HCT116 (cell line): ENCODE measurements at regions not wholly inside any gene's neighbourhood (a gene's known extent, or its start where the extent isn't known, plus 50 kb on each side); places are given as distances from the start of the nearest gene placed in this dataset.

ENCODE experiments used
- ATAC-seq: fragments of 200-7000 bp; cut with Tn5 transposase; 2 replicates; pipeline ENCODE4 v1.9.1; 2020; ENCODE audit warnings: mild to moderate bottlenecking, moderate library complexity
- BruUV-seq: library from RNA; stranded (reverse); fragments of 400-500 nt; replicated peaks from 2 replicates; lab custom pipeline; 2021; lab: Mats Ljungman, UMichigan
- CTCF ChIA-PET: fragments of 300-600 bp; sonication (Branson Sonifier 250); formaldehyde crosslinking; loops from one replicate; lab custom pipeline; 2021; ENCODE audit warnings: antibody characterized with exemption; lab: Charles Lee
- POLR2A ChIA-PET: fragments of 300-600, 350-600 bp; sonication (Branson Sonifier 250); formaldehyde crosslinking; loops from one replicate; lab custom pipeline; 2021; ENCODE audit warnings: antibody characterized with exemption; lab: Charles Lee
- RAD21 ChIA-PET, 2 experiments: fragments of 300-600 bp; sonication (Branson Sonifier 250); formaldehyde crosslinking; loops; one replicate each; lab custom pipeline; 2023; ENCODE audit warnings: low total read pairs in 2 of 2; ENCODE audit not compliant: uncharacterized antibody in 2 of 2, unreplicated experiment in 2 of 2, low non-redundant PET in 1 of 2; lab: Charles Lee
- DNase-seq: peaks from one replicate; pipeline ENCODE4 v3.0.0-alpha.2; 2010; ENCODE audit warnings: low read depth, low spot score
- H2AFZ ChIP-seq: fragments of 200-600 bp; shearing (Covaris generic), sonication (generic); 2 replicates; pipeline ENCODE4 v1.6.1; 2017; ENCODE audit warnings: low read depth, mixed run types, mixed read lengths, antibody characterized with exemption, low read length; ENCODE audit not compliant: poor library complexity, severe bottlenecking
- H3K27ac ChIP-seq: 2 replicates; pipeline ENCODE4 v1.5.1; 2012; ENCODE audit warnings: low read depth, low read length
- H3K27me3 ChIP-seq: fragments of 200-600 bp; sonication (generic); 2 replicates; pipeline ENCODE4 v1.6.1; 2016; ENCODE audit warnings: mixed run types, low read length, mixed read lengths; ENCODE audit not compliant: insufficient read depth
- H3K36me3 ChIP-seq, 2 experiments: fragments of 200-500 bp in 1 of 2; fragments of 200-600 bp in 1 of 2; sonication (Bioruptor generic) in 1 of 2; sonication (generic) in 1 of 2; 2 replicates each; pipeline versions ENCODE4 v1.5.1 to v1.6.1; 2014 to 2016; ENCODE audit warnings: low read length in 2 of 2, inconsistent platforms in 1 of 2, mixed read lengths in 1 of 2, mixed run types in 1 of 2; ENCODE audit not compliant: insufficient read depth in 2 of 2, control insufficient read depth in 1 of 2
- H3K4me1 ChIP-seq, 2 experiments: fragments of 200-600 bp in 1 of 2; sonication (generic) in 1 of 2; 2 replicates each; pipeline versions ENCODE4 v1.5.1 to v1.6.1; 2012 to 2017; ENCODE audit warnings: low read length in 2 of 2, inconsistent platforms in 1 of 2, mild to moderate bottlenecking in 1 of 2, mixed read lengths in 1 of 2, mixed run types in 1 of 2, moderate library complexity in 1 of 2; ENCODE audit not compliant: insufficient read depth in 2 of 2, control insufficient read depth in 1 of 2
- H3K4me2 ChIP-seq: fragments of 200-600 bp; sonication (generic); 2 replicates; pipeline ENCODE4 v1.6.1; 2017; ENCODE audit warnings: mixed run types, low read length, mixed read lengths
- H3K4me3 ChIP-seq, 2 experiments: fragments of 200-600 bp in 1 of 2; sonication (generic) in 1 of 2; replicated peaks in 1 of 2; 2 replicates each; pipeline ENCODE4 v1.5.1; 2011 to 2016; ENCODE audit warnings: low read length in 2 of 2, control low read depth in 1 of 2, low read depth in 1 of 2, mild to moderate bottlenecking in 1 of 2, mixed read lengths in 1 of 2, mixed run types in 1 of 2
- H3K79me2 ChIP-seq: fragments of 200-600 bp; sonication (generic); 2 replicates; pipeline ENCODE4 v1.6.1; 2017; ENCODE audit warnings: mild to moderate bottlenecking, mixed run types, low read length, moderate library complexity, mixed read lengths; ENCODE audit not compliant: insufficient read depth
- H3K9ac ChIP-seq: fragments of 200-600 bp; sonication (generic); 2 replicates; pipeline ENCODE4 v1.6.1; 2016; ENCODE audit warnings: low read length, mixed read lengths
- H3K9me2 ChIP-seq: fragments of 200-600 bp; sonication (generic), shearing (Covaris generic); 2 replicates; pipeline ENCODE4 v1.6.1; 2017; ENCODE audit warnings: mixed run types, mild to moderate bottlenecking, moderate library complexity; ENCODE audit not compliant: insufficient read depth
- H3K9me3 ChIP-seq, 2 experiments: fragments of 200-500 bp in 1 of 2; fragments of 200-600 bp in 1 of 2; sonication (Bioruptor generic) in 1 of 2; sonication (generic) in 1 of 2; 2 replicates each; pipeline ENCODE4 v1.6.1; 2014 to 2017; ENCODE audit warnings: low read length in 2 of 2, mixed read lengths in 2 of 2, inconsistent platforms in 1 of 2, low read depth in 1 of 2, mild to moderate bottlenecking in 1 of 2, mixed run types in 1 of 2, moderate library complexity in 1 of 2; ENCODE audit not compliant: control insufficient read depth in 1 of 2, insufficient read depth in 1 of 2
- H4K20me1 ChIP-seq: fragments of 200-600 bp; sonication (generic), shearing (Covaris generic); 2 replicates; pipeline ENCODE4 v1.6.1; 2017; ENCODE audit warnings: mixed run types, mild to moderate bottlenecking, moderate library complexity; ENCODE audit not compliant: insufficient read depth
- ATF3 ChIP-seq: IDR thresholded peaks from 2 replicates; pipeline ENCODE4 v1.6.1; 2012
- CBX3 ChIP-seq: IDR thresholded peaks from 2 replicates; pipeline ENCODE4 v1.6.1; 2012; ENCODE audit warnings: low read depth
- CEBPB ChIP-seq: IDR thresholded peaks from 2 replicates; pipeline ENCODE4 v1.6.1; 2012; ENCODE audit warnings: low read depth
- CTCF ChIP-seq, 3 experiments: fragments of 200-600 bp in 1 of 3; sonication (generic) in 1 of 3; IDR thresholded peaks in 2 of 3; conservative IDR thresholded peaks in 1 of 3; 2 replicates each; pipeline ENCODE4 v1.5.1; 2012 to 2017; ENCODE audit warnings: low read depth in 2 of 3, low read length in 2 of 3, antibody characterized with exemption in 1 of 3, borderline replicate concordance in 1 of 3, control low read depth in 1 of 3, mild to moderate bottlenecking in 1 of 3, mixed read lengths in 1 of 3, mixed run types in 1 of 3, moderate library complexity in 1 of 3; ENCODE audit not compliant: insufficient read depth in 1 of 3
- EGR1 ChIP-seq: IDR thresholded peaks from 2 replicates; pipeline ENCODE4 v1.6.1; 2012; ENCODE audit warnings: low read depth
- ELF1 ChIP-seq: IDR thresholded peaks from 2 replicates; pipeline ENCODE4 v1.6.1; 2012; ENCODE audit warnings: low read depth, borderline replicate concordance
- MAX ChIP-seq: IDR thresholded peaks from 2 replicates; pipeline ENCODE4 v1.6.1; 2012
- POLR2AphosphoS5 ChIP-seq: IDR thresholded peaks from 2 replicates; pipeline ENCODE4 v1.6.1; 2011; ENCODE audit warnings: mild to moderate bottlenecking, low read depth, low read length, moderate library complexity
- RAD21 ChIP-seq: IDR thresholded peaks from 2 replicates; pipeline ENCODE4 v1.6.1; 2012; ENCODE audit warnings: low read depth, mild to moderate bottlenecking
- SIN3A ChIP-seq: IDR thresholded peaks from 2 replicates; pipeline ENCODE4 v1.6.1; 2012; ENCODE audit warnings: low read depth
- SRF ChIP-seq: IDR thresholded peaks from 2 replicates; pipeline ENCODE4 v1.6.1; 2012; ENCODE audit warnings: low read depth
- YY1 ChIP-seq: IDR thresholded peaks from 2 replicates; pipeline ENCODE4 v1.6.1; 2011; ENCODE audit warnings: low read length, low read depth, moderate library complexity, mild to moderate bottlenecking; ENCODE audit not compliant: insufficient replicate concordance; ENCODE audit errors: extremely low read depth
- ZBTB33 ChIP-seq: IDR thresholded peaks from 2 replicates; pipeline ENCODE4 v1.6.1; 2011; ENCODE audit warnings: mild to moderate bottlenecking, low read length, moderate library complexity; ENCODE audit not compliant: insufficient replicate concordance; ENCODE audit errors: extremely low read depth
- intact Hi-C: fragments of 100-400 bp; cut with micrococcal nuclease; formaldehyde crosslinking; loops from 2 replicates; pipeline ENCODE4 v1.10.0; 2022

GRCh38 chrX:3425031-3425430 lies 78.6 kb upstream of the MXRA5 start:
- Histone ChIP-seq H3K9me2 (no peaks in the 10 kb centered on the region), H2AFZ (no peak overlapping the region), H3K9ac (no peak overlapping the region), H3K4me3 (no peak overlapping the region), H4K20me1 (no peaks in the 10 kb centered on the region), H3K79me2 (no peaks in the 10 kb centered on the region), H3K36me3 (no peaks in the 10 kb centered on the region), H3K9me3 (no peaks in the 10 kb centered on the region), H3K27me3 (no peaks in the 10 kb centered on the region), H3K27ac (no peak overlapping the region), H3K4me2 (no peak overlapping the region), H3K4me1 (no peaks in the 10 kb centered on the region)
- TF ChIP-seq EGR1 (no peak), CTCF (IDR thresholded peaks at IDR 0.05 in 2 of 3, conservative IDR thresholded peaks at IDR 0.05 in 1 of 3; ENCODE audit: borderline replicate concordance in 1 of 3, insufficient read depth in 1 of 3, low read depth in 2 of 3, low read length in 2 of 3) (no peak), MAX (no peak), SRF (no peak), YY1 (no peak), RAD21 (no peak), POLR2AphosphoS5 (no peak), CBX3 (no peak), ZBTB33 (no peak), CEBPB (no peak), ATF3 (no peak), SIN3A (no peak), ELF1 (no peak)
- DNase-seq (no peak), ATAC-seq (no peak)
- BruUV-seq = no TSS peak
- ChIA-PET RAD21 (no interaction called here), POLR2A (no interaction called here), CTCF (no interaction called here)
- intact Hi-C loops = no loop called here
